Ascending aorta (tissue), 2 donors: ENCODE measurements at regions not wholly inside any gene's neighbourhood (a gene's known extent, or its start where the extent isn't known, plus 50 kb on each side); places are given as distances from the start of the nearest gene placed in this dataset.

ENCODE experiments used
- DNase-seq, 2 donors: peaks; one replicate each; pipeline ENCODE4 v3.0.0-alpha.2; 2019; ENCODE audit warnings: low spot score in 2 of 2
- H3K27ac ChIP-seq, 2 donors: fragments of 200-600 bp; sonication (generic); one replicate each; pipeline ENCODE4 v1.5.1; 2016 to 2017; ENCODE audit warnings: mild to moderate bottlenecking in 1 of 2
- H3K27me3 ChIP-seq: fragments of 200-600 bp; sonication (generic); one replicate; pipeline ENCODE4 v1.5.1; 2017
- H3K36me3 ChIP-seq, 2 donors: fragments of 200-600 bp; sonication (generic); one replicate each; pipeline ENCODE4 v1.5.1; 2016
- H3K4me1 ChIP-seq, 2 donors: fragments of 200-600 bp; sonication (generic); one replicate each; pipeline ENCODE4 v1.5.1; 2016 to 2017; ENCODE audit warnings: mild to moderate bottlenecking in 1 of 2
- H3K4me3 ChIP-seq, 2 donors: fragments of 200-600 bp; sonication (generic); one replicate each; pipeline ENCODE4 v1.5.1; 2016 to 2017; ENCODE audit warnings: mild to moderate bottlenecking in 1 of 2
- H3K9me3 ChIP-seq, 2 donors: fragments of 200-600 bp; sonication (generic); one replicate each; pipeline ENCODE4 v1.5.1; 2016
- intact Hi-C: fragments of 100-400 bp; cut with DNase I; formaldehyde crosslinking; loops from one replicate; pipeline ENCODE4 v1.15.1; 2023
- TF ChIP-seq, protein P1 (sequence below), 3 experiments: fragments of 200-600 bp in 2 of 3; fragments of 450-650 bp in 1 of 3; sonication (generic) in 2 of 3; IDR thresholded peaks; one replicate each; pipeline ENCODE4 v1.5.1; 2016 to 2019; ENCODE audit warnings: antibody characterized with exemption in 3 of 3, mild to moderate bottlenecking in 1 of 3, moderate library complexity in 1 of 3

GRCh38 chr11:122375687-122376399, 259.8 kb upstream of the BLID start:
- TF ChIP-seq, protein P1, sequence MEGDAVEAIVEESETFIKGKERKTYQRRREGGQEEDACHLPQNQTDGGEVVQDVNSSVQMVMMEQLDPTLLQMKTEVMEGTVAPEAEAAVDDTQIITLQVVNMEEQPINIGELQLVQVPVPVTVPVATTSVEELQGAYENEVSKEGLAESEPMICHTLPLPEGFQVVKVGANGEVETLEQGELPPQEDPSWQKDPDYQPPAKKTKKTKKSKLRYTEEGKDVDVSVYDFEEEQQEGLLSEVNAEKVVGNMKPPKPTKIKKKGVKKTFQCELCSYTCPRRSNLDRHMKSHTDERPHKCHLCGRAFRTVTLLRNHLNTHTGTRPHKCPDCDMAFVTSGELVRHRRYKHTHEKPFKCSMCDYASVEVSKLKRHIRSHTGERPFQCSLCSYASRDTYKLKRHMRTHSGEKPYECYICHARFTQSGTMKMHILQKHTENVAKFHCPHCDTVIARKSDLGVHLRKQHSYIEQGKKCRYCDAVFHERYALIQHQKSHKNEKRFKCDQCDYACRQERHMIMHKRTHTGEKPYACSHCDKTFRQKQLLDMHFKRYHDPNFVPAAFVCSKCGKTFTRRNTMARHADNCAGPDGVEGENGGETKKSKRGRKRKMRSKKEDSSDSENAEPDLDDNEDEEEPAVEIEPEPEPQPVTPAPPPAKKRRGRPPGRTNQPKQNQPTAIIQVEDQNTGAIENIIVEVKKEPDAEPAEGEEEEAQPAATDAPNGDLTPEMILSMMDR (IDR thresholded peaks at IDR 0.05): no peak
- Histone ChIP-seq H3K27me3 (no peaks in the 10 kb centered on the region), H3K4me3 (no peak overlapping the region), H3K27ac (no peak overlapping the region), H3K9me3 (peaks cover 0 to 9% of the 10 kb centered on the region in 2 donors), H3K4me1 (no peaks in the 10 kb centered on the region), H3K36me3 (no peaks in the 10 kb centered on the region)
- no peak for DNase-seq
- intact Hi-C loops: no loop called here

DNA sequence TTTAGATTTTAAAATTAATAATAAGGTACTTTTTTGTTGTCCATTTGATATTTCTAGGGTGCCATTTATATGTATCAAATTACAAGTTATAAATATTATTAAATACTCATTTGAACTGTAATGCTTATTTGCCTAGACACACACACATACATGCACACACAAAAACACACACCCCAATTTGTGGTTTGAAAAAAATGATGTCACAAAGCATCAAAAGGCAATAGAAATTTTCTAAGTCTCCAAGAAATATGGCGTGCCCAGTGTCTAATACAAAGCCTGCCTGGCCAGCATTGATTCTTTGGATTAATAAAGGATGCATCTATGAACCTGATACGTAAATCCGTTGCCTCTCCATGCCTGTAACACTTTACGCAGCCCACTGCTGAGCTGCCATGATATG, 252.8 kb upstream of the BLID start:
- H3K27ac ChIP-seq: peak overlapping the region in 1 of 2 donors; percentile 71
- no peaks in the 10 kb centered on the region for H3K27me3 ChIP-seq
- intact Hi-C loops: loop anchor here (1.0 to 10.0 kb wide), 4 partner anchors 74 to 714 kb away; no protein-coding TSS in a partner anchor
- no peak overlapping the region for H3K4me3 ChIP-seq
- DNase-seq: no peak
- H3K9me3 ChIP-seq: no peaks in the 10 kb centered on the region
- H3K4me1 ChIP-seq: peaks cover 0 to 10% of the 10 kb centered on the region in 2 donors
- TF ChIP-seq, protein P1 (IDR thresholded peaks at IDR 0.05): no peak
- H3K36me3 ChIP-seq: no peaks in the 10 kb centered on the region

DNA sequence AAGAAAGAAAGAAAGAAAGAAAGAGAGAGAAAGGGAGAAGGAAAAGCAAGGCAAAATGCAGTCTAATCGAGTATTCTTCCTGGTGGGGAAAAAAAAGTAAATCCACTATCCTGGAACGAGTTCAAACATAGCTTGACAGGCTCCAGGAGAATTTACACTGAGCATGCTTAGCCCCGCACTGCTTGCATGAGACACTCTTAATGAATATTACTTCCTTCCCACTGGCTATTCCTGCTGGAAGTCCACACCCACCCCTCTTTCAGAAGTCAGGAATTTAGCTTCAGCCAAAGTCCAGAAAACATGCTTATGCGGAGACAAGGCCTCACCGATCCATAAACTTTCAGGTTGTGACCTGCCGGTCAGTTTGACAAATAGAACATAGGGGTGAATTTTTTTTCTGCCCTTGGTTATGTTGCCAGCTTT, 251.8 kb upstream of the BLID start:
- Histone ChIP-seq H3K27ac (peak overlapping the region; percentile 71 to 82), H3K4me1 (peaks cover 0 to 10% of the 10 kb centered on the region in 2 donors), H3K36me3 (no peaks in the 10 kb centered on the region), H3K4me3 (peak overlapping the region in 1 of 2 donors; percentile 62), H3K27me3 (no peaks in the 10 kb centered on the region), H3K9me3 (no peaks in the 10 kb centered on the region)
- intact Hi-C loops: loop anchor here (2.0 to 10.0 kb wide), 3 partner anchors 74 to 713 kb away; no protein-coding TSS in a partner anchor
- TF ChIP-seq, protein P1 (IDR thresholded peaks at IDR 0.05): no peak
- peak in 1 of 2 donors; percentile 71 for DNase-seq

DNA sequence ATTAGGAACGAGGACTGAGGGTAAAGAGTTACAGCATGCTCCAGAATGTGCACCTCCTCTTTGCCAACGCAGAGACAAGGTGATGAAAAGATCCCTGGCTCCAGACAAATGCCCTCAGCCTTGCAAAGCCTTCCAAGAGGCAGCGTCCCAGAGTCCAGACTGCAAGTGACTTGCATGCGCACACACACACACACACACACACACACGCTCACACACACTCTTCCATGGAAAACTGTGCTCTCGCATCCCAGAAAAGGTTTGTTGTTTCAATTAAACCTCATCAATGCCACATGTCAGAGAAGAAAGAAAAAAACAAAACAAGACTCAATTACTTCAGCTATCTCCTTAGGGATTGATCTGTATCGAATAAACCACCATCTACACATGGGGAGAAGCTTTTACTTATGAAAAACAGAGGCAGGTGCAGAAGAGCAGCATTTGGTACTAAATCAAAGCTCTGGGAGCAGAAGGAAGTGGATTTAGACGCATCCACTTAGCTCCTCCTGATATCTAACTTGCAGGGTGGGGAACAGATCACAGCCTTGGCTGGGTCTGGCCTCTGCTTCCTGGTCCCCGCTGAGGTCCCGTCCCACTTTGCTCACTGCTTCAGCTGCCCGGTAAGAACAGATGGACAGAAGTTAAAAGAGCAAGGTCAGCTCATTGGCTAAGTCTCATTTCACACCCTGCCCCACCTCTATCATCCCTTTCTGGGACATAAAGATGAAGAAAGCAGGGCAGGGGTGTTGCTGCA, 249.8 kb upstream of the BLID start:
- peak overlapping the region; percentile 44 to 62 for H3K4me3 ChIP-seq
- intact Hi-C loops: loop anchor here (5.0 to 10.0 kb wide), 2 partner anchors 77 to 711 kb away; no protein-coding TSS in a partner anchor
- no peaks in the 10 kb centered on the region for H3K36me3 ChIP-seq
- peak overlapping the region; percentile 55 to 71 for H3K27ac ChIP-seq
- no peaks in the 10 kb centered on the region for H3K27me3 ChIP-seq
- TF ChIP-seq, protein P1 (IDR thresholded peaks at IDR 0.05): no peak
- H3K9me3 ChIP-seq: no peaks in the 10 kb centered on the region
- H3K4me1 ChIP-seq: peaks cover 0 to 10% of the 10 kb centered on the region in 2 donors
- peak in 1 of 2 donors; percentile 67 for DNase-seq

GRCh38 chr11:122363296-122363695, 247.3 kb upstream of the BLID start:
- intact Hi-C loops: loop anchor here (10.0 kb wide), 1 partner anchor 708 kb away; no protein-coding TSS in a partner anchor

More at GRCh38 chr11:122363296-122363695, 247.3 kb upstream of the BLID start:
- Histone ChIP-seq H3K4me3 (peak overlapping the region in 1 of 2 donors; percentile 62), H3K27me3 (no peaks in the 10 kb centered on the region), H3K4me1 (peaks cover 0 to 11% of the 10 kb centered on the region in 2 donors), H3K36me3 (no peaks in the 10 kb centered on the region), H3K27ac (no peak overlapping the region), H3K9me3 (no peaks in the 10 kb centered on the region)
- TF ChIP-seq, protein P1 (IDR thresholded peaks at IDR 0.05): no peak
- no peak for DNase-seq
